ENCODE measurements at regions not wholly inside any gene's neighbourhood (a gene's known extent, or its start where the extent isn't known, plus 50 kb on each side); places are given as distances from the start of the nearest gene placed in this dataset.
A peak's percentile ranks its signal among the peaks of the same experiment; 100 is the strongest.

DNA sequence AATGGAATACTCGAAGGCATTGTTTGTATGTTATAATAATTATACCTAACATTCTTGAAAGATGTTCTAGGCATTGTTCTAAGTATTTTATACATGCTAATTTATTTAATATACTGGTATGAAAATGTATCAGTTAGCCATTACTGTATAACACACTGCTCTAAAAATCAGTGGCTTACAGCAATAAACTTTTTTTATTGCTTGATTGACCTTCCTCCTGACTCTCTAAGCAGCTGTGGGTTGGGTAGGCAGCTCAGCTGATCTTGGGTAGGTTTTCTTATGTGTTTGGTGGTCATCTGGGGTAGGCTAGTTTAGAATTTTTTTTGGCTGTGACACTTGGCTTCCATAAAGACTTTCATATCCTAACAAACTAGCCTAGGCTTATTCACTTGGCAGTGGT is 100.2 kb upstream of the SYT6 start:
- H3K27me3 ChIP-seq (ENCODE audit: control insufficient read depth, insufficient read depth, low read length, poor library complexity, severe bottlenecking) = peaks cover 11% of the 10 kb centered on the region
- Mint-ChIP-seq H3K27me3 (ENCODE audit: insufficient read depth) (peaks cover 13% of the 10 kb centered on the region), H3K4me3 (no peak overlapping the region), H3K27ac (no peak overlapping the region), H3K36me3 (ENCODE audit: low read depth) (no peaks in the 10 kb centered on the region), H3K4me1 (no peaks in the 10 kb centered on the region), H3K9me3 (peaks cover 12% of the 10 kb centered on the region)
- no peaks in the 10 kb centered on the region for H3K36me3 ChIP-seq (ENCODE audit: control insufficient read depth, insufficient read depth, low read length)
- DNase-seq = no peak
- no peak overlapping the region for H3K9ac ChIP-seq (ENCODE audit: extremely low read depth, low read length, poor library complexity, severe bottlenecking)
- TF ChIP-seq, protein P1, sequence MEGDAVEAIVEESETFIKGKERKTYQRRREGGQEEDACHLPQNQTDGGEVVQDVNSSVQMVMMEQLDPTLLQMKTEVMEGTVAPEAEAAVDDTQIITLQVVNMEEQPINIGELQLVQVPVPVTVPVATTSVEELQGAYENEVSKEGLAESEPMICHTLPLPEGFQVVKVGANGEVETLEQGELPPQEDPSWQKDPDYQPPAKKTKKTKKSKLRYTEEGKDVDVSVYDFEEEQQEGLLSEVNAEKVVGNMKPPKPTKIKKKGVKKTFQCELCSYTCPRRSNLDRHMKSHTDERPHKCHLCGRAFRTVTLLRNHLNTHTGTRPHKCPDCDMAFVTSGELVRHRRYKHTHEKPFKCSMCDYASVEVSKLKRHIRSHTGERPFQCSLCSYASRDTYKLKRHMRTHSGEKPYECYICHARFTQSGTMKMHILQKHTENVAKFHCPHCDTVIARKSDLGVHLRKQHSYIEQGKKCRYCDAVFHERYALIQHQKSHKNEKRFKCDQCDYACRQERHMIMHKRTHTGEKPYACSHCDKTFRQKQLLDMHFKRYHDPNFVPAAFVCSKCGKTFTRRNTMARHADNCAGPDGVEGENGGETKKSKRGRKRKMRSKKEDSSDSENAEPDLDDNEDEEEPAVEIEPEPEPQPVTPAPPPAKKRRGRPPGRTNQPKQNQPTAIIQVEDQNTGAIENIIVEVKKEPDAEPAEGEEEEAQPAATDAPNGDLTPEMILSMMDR (conservative IDR thresholded peaks at IDR 0.05) = no peak
- peaks cover 5% of the 10 kb centered on the region for H3K9me3 ChIP-seq (ENCODE audit: control insufficient read depth, low read length)
- H3K4me3 ChIP-seq (ENCODE audit: low read length) = no peak overlapping the region
- H3K4me1 ChIP-seq (ENCODE audit: control insufficient read depth, insufficient read depth, low read length) = no peaks in the 10 kb centered on the region
- no CpG with 5 or more reads among the region's 1 CpG for WGBS, 2 experiments (ENCODE audit: insufficient coverage in 1 of 2, insufficient read length in 1 of 2)
- no peak overlapping the region for H3K27ac ChIP-seq (ENCODE audit: low read depth, low read length)

DNA sequence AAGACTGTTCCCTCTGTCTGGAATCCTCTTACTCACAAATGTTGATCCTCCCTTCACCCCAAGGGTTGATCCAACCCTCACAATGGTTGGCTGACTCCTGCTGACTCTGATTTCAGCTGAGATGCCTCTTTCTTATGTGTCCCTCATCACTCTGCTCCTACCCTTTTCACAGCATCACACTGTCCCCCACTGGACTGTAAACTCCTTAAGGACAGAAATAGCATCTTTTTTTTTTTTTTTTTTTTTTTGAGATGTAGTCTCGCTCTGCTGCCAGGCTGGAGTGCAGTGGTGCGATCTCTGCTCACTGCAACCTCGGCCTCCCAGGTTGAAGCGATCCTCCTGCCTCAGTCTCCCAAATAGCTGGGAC is 97.9 kb upstream of the SYT6 start:
- WGBS, 2 experiments (ENCODE audit: insufficient coverage in 1 of 2, insufficient read length in 1 of 2) = 83 to 97% methylated on average over 1 to 4 of the region's 4 CpGs
- DNase-seq = no peak
- H3K27me3 ChIP-seq (ENCODE audit: control insufficient read depth, insufficient read depth, low read length, poor library complexity, severe bottlenecking) = peaks cover 10% of the 10 kb centered on the region
- no peaks in the 10 kb centered on the region for H3K4me1 ChIP-seq (ENCODE audit: control insufficient read depth, insufficient read depth, low read length)
- TF ChIP-seq, protein P1 (conservative IDR thresholded peaks at IDR 0.05) = no peak
- Mint-ChIP-seq H3K27ac (no peak overlapping the region), H3K4me3 (no peak overlapping the region), H3K9me3 (peaks cover 12% of the 10 kb centered on the region), H3K36me3 (ENCODE audit: low read depth) (no peaks in the 10 kb centered on the region), H3K27me3 (ENCODE audit: insufficient read depth) (peaks cover 6% of the 10 kb centered on the region), H3K4me1 (no peaks in the 10 kb centered on the region)
- no peak overlapping the region for H3K9ac ChIP-seq (ENCODE audit: extremely low read depth, low read length, poor library complexity, severe bottlenecking)
- H3K36me3 ChIP-seq (ENCODE audit: control insufficient read depth, insufficient read depth, low read length) = no peaks in the 10 kb centered on the region
- no peak overlapping the region for H3K4me3 ChIP-seq (ENCODE audit: low read length)
- no peak overlapping the region for H3K27ac ChIP-seq (ENCODE audit: low read depth, low read length)
- peaks cover 5% of the 10 kb centered on the region for H3K9me3 ChIP-seq (ENCODE audit: control insufficient read depth, low read length)

DNA sequence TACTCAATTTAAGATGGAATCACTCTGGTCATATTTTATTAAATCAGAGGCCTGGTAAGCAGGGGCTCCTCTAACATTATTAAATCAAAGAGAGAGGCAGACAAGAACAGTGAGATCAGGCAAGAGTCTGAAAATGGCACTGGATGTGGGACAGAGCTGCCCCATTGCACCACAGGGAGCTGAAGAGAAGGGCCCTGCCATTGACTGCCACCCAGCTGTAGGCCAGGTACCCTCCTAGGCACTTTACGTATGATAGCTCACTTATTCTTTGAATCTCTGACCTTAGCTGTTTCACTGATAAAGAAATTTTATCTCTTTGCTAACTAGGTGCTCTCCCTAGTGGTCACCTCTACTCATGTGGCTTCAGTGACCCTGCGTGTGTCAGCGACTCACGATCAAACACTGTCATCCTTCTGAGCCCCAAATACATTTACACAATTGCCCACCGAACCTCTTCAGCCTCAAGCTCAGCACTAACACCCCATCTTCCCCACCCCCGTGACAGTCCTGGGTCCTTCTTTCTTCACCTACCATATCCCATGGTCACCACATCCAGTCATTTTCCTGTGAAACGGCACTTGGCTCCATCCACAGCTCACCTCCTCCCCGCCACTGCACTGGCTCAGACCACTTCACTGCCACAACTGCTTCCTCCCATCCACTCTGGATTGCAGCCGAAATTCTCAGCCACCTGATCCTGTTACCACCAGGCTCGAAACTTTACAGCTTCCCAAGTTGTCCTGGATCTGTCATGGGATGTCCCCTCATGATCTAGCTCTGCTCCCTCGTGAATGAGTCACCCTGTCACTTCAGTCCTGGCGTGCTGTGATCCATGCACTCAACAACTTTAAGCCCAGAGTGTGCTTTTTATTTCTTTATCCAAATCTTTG is 97.3 kb upstream of the SYT6 start:
- Histone ChIP-seq H3K27ac (ENCODE audit: low read depth, low read length) (no peak overlapping the region), H3K9me3 (ENCODE audit: control insufficient read depth, low read length) (peaks cover 5% of the 10 kb centered on the region), H3K4me1 (ENCODE audit: control insufficient read depth, insufficient read depth, low read length) (no peaks in the 10 kb centered on the region), H3K36me3 (ENCODE audit: control insufficient read depth, insufficient read depth, low read length) (no peaks in the 10 kb centered on the region), H3K27me3 (ENCODE audit: control insufficient read depth, insufficient read depth, low read length, poor library complexity, severe bottlenecking) (peaks cover 4% of the 10 kb centered on the region), H3K9ac (ENCODE audit: extremely low read depth, low read length, poor library complexity, severe bottlenecking) (no peak overlapping the region), H3K4me3 (ENCODE audit: low read length) (no peak overlapping the region)
- no peak for DNase-seq
- Mint-ChIP-seq H3K4me3 (no peak overlapping the region), H3K4me1 (no peaks in the 10 kb centered on the region), H3K36me3 (ENCODE audit: low read depth) (no peaks in the 10 kb centered on the region), H3K9me3 (peaks cover 17% of the 10 kb centered on the region), H3K27ac (no peak overlapping the region), H3K27me3 (ENCODE audit: insufficient read depth) (peaks cover 11% of the 10 kb centered on the region)
- WGBS, 2 experiments (ENCODE audit: insufficient coverage in 1 of 2, insufficient read length in 1 of 2) = 90 to 93% methylated on average over 10 to 12 of the region's 12 CpGs
- TF ChIP-seq, protein P1 (conservative IDR thresholded peaks at IDR 0.05) = peak; percentile 32
